ENCODE measurements at regions not wholly inside any gene's neighbourhood (a gene's known extent, or its start where the extent isn't known, plus 50 kb on each side); places are given as distances from the start of the nearest gene placed in this dataset.

DNA sequence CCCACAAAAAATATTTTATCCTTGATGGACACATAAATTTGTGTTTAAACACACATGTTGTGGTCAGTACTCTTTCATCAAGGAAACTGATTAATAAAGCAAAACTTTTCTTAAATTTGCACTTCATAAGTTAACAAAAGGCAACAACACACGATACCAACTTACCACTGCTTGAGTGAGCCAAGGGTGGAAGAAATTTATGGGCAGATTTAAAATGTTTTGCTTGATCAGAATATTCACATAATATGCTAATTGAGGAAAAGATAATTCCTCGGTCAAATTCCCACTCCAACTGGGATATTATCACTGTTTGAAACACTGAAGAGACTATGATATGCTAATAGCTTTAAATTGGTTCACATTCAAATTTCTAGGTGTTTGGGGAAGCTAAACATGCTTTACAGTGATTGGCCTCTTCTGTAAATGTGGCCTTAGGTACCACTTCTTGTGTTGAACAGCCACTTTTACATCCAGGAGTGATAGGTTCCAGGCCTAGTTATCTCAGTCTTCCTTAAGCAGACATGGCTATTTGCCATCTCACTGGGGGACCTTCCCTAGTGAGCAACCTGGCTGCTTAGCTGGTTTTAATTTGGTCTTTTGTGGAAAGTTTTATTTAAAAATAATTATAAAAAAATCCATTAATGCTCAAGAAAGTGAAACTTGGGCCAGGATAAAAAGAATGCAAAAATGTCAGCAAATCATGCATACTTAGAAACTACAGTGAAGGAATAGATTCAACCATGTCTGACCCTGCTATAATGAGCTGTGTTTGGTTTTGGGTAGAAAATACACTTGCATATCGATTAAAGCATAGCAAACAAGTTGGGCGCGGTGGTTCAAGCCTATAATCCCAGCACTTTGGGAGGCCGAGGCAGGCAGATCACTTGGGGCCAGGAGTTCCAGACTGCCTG is 221.2 kb upstream of the MAP3K7 start:
- no peak for DNase-seq

DNA sequence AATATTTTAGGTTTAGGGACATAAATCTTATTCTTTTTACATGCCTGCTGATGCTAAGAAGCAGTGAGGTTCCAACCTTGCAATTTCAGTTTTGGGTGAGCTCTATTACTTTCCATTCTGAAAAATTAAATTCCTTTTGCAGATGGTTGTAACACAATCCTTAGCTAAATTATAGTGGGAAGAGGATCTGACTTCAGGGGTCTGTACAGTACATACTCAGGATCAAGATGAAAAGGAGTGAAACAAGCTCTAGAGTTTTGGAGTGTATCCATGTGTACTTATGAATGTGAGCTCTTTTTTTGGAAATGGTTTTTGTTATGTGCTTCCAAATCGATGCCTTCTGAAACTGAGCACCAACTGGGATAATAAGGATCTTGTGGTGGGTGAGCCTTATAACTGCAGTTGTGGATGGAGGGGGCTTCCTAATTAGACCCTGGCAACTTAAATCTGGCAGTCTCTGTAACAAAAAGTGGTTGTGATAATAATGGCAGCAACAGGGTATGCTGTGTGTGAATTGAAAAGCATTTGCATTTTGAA is 218.8 kb upstream of the MAP3K7 start:
- DNase-seq, result no peak

DNA sequence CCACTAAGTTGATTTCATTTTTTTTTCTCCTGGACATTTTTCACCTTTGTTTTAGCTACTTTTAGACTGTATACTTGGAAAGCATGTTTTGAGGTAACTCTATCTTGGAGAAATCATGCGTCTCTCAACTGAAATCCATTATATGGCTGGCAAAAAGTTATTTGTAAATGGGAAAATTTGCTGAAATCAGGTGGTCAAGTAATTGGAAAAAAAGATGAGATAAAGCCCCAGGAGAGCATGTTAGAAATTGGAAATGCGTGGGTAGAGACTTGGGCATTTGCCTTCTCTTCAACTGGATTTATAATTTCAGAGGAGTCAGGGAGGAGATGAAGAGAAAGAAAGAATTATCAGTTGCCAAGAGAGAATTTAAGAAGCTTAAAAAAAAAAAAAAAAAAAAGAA is 217.1 kb upstream of the MAP3K7 start:
- no peak for DNase-seq

DNA sequence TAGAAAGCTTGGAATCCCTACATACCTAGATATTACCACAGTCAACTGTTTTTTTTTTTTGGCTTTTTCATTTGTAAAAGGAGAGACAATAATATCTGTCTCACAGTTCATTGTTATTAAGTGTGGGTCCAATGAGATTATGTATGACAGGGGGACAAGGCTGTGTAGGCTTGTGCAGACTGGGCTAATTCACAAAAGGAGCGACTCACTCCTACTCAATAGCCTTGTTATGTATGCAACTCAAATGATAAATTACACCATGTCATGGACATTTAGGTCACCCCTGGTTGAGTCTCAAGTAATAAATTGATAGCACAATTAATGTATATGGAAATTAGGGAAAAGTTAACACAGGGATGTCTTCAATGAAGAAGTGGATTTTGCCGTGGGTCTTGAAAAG is 208.2 kb upstream of the MAP3K7 start:
- no peak for DNase-seq

DNA sequence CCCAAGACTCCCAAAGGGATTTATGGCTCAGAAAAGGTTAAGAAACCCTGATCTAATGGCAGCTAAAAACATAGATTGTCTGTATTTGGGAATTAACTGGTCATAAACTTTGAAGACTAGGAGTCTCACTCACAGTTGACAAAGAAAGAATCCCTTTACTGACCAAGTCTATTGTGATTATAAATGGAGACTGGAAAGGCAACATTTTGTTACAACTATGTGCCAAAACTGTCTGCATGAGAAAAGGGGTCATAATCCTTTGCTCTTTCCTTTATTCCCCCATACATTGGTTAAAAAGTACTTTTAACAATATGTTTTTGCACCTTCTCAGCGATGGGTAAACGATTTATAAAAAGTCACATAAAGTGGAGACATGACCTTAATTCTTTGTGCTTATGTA is 206.9 kb upstream of the MAP3K7 start:
- DNase-seq, result no peak

DNA sequence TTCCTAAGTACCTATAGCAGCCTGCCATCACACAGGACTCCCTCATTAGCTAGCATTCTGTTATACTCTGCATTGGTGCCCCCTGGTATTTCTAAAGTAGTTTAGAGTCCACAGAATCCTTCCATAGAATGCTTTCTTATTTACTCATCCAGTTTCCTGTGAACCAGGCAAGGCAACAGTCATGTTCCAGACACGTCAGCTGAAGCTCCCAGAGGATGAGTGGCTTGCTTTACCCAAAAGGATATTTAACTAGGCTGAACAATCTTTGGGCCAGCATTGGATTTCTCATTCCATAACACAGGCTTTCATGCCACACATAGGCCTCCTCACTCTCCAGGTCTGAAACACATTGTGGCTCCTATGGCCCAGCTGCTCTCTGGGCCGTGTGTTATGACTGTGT is 203.8 kb upstream of the MAP3K7 start:
- DNase-seq, result no peak

DNA sequence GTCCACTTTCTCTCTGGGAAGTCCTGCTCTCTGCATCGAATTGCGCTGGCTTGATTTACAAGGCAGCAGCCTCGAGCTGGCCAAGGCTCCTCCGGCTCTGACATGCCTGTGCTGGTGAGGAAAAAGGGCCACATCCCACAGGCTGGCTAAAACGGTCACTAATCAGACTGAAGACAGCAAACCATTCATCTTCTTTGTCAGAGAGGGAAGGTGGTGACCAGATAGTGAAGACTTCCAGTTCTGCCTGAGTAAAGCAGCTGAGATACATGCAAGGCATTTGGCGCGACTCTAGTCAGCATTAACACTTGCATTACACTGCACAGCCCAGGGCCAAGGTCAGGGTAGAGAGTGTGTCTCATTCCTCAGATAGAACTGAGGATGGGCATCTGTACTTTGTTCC is 203.2 kb upstream of the MAP3K7 start:
- no peak for DNase-seq

DNA sequence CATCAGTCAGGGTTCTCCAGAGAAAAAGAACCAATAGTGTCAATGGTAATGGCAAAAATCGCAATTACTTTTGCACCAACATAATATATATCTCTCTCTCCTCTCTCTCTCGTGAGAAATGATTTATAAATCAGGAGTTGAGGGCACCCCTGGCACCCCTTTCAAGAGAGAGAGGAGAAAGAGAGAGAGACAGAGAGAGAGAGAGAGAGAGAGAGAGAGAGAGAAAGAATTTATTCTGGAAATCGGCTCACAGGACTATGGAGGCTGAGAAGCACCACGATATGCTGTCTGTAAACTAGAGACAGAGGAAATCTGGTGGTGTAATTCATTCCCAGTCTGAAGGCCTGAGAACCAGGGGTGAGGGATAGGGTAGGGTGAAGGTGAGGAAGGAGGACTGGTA is 201.9 kb upstream of the MAP3K7 start:
- DNase-seq, result no peak

DNA sequence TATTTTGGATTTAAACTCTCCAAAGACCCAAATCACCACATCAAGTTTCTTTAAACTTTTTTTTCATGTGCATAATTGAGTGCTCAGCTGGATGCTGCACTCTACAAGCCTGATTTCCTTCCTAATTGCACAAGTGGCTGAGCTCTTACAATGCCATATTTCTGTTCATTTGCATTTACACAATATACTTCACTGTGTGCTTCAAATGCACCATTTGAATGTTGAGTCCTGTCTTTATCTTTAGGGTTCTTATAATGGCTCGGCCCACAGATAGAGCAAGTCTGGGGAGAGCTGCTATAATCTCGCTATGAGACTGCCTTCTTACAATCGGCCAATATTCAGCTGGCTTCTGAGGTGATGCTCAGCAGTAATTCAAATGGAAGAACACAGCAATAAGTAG is 200.6 kb upstream of the MAP3K7 start:
- DNase-seq, result peak; percentile 68

DNA sequence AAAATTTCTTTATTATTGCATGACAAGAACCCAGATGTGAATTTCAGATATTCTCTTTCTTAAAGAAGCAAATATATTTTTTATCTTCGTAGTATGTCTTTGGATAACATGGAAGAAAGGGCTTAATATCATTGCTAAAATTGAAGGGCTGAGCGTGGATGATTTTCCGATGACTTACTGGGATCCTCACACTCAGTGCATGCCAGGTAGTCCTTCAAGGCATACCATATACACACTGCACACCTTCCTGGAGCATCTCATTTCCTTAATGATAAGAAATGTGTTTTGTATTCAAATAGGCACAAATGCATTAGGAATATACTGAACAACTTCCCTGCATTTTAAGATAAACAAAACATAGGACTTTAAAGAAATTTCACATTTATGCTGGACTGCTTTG is 193.9 kb upstream of the MAP3K7 start:
- DNase-seq, result no peak

DNA sequence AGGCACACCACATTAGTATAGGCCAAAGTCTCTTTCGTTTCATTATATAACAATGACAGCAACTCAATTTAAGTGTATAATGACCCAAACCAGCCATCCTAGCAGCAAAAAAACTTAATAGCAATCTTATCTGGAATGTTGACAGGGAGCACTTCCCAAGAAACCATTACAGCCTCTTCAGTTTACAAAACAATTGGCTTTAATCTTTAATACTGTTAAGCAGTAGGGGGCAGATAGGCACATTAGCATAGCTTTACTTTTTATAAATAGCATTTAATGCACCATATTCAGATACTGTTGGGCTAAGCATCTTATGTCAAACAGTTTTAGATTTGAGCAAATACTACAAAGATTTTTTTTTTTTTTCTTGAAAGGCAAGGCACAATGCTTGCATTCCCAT is 193.3 kb upstream of the MAP3K7 start:
- no peak for DNase-seq

DNA sequence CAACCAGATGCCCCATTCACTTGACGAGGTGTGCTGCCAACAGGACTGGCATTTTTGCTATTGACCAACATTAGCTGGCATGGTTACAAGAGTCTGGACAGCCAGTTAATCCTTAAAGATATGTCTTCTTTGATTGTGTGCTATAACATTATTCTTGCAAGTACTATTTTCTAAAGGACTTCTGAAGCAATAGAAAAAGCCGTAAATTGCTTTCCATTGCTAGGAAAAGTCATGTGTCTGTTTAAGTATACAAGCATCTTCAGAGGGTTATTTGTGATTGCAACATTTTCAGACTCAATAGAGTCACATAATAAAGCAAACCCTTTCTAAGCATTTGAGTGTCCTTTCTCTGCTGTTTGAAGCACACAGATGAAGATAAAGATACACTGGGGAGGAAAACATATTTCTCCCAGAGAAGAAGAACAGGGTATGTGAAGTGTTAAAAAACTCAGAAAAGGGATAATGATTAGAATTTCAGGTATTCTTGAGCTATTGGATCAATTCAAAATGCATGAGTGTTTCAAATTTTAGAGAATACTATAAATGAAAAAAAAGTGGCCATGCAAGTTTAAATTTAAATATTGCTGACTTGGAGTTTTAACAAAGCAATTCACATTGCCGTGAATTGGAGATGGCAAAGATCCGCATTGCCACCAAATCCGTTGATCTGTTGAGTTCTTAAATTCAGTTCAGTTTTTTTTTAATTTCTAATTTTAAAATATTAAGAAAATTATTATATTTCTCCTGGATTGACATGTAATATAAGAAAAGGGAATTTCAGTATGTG is 191.7 kb upstream of the MAP3K7 start:
- DNase-seq, result no peak

DNA sequence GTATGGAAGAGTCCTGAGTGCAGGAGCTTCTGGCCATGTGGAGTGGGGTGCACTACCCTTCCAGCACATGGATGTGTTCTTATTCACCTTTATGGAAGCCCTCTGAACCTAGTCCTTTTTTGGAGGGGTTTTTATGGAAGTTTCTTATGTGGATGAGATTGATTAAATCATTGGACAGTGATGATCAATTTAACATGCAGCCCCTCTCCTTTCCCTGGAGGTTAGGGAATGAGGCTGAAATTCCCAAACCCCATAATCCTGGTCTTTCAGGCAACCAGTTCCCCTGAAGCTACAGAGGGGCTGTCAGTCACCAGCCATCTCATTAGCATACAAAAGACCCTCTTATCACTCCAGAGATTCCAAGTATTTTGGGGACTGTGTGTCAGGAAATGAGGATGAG is 183.9 kb upstream of the MAP3K7 start:
- DNase-seq, result no peak

DNA sequence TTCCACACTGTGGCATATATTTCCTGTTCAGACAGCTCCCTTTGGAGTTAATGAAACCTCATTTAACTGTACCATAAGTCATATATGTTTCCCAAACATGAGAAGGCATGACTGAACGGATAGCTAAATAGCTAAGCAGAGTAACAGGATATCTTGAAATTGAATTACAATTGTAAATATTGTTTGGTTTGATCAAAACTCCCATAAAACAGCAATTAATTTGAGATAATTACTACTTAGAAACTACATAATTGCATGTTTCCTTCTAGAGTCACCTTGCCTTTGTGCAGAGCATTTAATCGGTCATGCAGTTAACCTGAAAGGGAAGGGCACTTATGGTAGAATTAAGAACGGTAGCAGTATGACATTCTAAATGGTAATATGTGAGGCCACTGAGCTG is 179.0 kb upstream of the MAP3K7 start:
- peak; percentile 31 for DNase-seq

DNA sequence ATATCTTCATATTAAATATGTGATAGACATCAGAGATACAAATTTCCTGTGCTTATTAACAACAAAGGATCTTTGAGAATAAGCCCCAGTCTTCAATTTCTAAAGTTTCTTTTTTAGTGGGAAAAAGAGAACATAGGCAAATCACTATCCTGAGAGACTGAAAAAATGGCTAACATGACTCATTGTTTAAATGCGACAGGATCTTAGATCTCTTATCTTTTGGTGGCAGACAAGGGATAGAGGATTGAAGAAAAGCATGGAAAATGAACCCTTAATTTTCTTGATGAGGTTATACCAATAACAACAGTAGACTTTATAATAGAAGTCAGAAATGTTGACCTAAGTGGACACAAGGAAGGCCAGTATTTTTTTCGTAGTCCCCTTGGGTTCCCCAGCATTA is 178.6 kb upstream of the MAP3K7 start:
- DNase-seq, result no peak

DNA sequence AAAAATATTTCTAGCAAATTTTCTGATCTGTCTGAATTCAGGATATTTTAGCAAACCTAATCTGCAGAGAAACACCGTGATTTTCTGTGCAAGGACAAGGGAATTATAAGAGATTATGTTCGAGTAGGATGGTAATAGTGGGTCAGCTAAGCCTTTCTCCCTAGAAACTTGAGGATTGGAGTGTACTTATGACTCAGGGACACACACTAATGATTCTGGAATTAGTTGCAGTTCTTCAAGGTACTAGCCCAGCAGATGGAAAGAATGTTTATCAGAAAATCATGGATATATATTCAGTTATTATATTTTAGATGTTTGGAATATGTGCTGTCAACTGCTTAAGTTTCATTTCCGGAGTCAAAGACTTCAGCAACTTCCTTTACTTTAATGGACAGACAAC is 177.1 kb upstream of the MAP3K7 start:
- no peak for DNase-seq

DNA sequence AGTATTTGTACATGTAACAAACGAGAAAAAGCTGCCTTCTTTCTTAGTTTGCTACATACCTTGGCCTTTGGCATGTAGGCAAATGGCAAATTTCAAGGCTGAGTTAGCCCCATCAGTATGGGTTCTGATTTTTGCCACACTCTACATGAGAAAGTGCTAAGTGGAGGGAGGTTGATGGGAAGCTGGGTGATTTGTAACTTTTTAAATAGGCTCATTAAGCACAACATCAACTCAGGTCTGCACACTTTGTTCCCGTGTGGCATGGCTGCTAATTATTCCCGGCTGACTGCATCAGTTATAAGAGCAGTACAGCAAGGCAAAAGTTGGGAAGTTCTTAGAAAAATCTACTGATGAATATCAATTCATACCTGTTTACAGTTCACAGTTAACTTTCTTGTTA is 172.8 kb upstream of the MAP3K7 start:
- no peak for DNase-seq

DNA sequence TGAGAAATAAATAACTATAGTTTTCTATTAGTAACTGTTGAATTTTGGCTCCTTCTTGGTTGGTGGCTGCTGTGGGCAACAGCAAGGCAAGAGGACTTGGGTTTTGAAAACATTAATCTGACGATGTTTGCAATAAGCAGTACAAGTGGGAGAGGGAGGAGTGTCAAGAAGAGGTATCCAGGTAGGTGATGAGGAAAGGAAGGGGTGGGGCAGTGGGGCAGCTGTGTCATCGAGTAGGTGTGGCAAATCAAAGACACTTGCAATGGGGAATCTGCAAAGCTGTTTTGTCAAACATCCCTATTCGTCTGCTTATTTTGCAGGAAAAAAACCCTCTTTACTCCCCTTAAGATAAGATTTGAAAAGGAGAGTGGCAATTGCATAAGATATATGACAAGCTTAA is 171.9 kb upstream of the MAP3K7 start:
- no peak for DNase-seq

DNA sequence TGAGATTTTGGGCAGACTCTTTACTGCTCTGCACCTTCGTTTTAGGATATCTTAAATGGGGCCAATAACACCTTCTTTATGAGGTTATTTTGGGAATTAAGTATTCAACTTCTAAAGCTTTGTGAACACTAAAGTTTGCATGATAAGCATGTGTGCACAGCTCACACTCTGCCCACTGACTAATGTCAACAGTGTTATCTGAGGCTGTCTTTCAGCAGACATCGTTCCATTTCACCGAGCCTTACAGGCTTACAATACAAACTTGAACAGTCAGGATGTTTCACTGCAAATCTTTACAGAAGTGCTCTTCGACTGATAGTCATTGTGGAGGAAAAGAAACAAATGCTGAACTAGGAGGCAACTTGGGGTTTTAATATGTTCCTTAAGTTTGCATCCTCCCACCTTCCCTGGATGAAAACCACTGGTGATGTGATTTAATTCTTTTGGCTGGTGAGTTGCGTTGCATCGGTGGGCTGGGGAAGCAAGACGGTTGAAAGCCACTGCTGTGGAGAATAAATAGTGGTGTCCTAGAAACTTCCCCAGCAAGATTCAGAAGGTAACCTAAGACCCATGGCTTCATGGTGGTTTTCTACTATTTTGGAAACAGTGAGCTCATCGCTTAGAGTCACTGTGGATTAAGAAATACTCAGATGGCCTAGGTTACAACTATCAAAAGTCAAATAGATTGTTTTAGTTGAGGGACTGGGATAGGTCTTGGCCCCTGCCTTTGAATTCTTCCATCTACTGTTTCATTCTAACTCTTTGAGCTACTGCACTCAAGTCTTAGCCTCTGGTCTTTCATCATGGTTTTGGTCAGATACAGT is 167.2 kb upstream of the MAP3K7 start:
- no peak for DNase-seq

DNA sequence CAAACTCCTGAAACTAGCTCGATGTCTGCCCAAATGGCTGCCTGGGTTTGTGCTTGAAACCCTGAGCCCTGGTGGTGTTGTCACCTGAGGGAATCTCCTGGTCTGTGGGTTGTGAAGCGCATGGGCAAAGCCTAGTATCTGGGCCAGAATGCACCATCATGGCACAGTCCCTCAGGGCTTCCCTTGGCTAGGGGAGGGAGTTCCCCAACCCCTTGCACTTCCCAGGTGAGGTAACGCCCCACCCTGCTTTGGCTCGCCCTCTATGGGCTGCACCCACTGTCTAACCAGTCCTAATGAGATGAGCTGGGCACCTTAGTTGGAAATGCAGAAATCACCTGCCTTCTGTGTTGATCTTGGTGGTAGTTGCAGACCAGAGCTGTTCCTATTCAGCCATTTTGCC is 152.9 kb upstream of the MAP3K7 start:
- DNase-seq, result no peak

DNA sequence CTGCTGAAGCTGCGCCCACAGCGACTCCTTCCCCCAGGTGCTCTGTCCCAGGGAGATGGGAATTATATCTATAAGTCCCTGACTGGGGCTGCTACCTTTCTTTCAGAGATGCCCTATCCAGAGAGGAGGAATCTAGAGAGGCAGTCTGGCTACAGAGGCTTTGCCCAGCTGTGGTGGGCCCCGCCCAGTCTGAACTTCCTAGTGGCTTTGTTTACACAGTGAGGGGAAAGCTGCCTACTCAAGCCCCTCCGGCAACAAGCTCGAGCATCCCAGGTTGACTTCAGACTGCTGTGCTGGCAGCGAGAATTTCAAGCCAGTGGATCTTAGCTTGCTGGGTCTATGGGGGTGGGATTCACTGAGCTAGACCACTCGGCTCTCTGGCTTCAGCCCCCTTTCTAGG is 152.5 kb upstream of the MAP3K7 start:
- no peak for DNase-seq

DNA sequence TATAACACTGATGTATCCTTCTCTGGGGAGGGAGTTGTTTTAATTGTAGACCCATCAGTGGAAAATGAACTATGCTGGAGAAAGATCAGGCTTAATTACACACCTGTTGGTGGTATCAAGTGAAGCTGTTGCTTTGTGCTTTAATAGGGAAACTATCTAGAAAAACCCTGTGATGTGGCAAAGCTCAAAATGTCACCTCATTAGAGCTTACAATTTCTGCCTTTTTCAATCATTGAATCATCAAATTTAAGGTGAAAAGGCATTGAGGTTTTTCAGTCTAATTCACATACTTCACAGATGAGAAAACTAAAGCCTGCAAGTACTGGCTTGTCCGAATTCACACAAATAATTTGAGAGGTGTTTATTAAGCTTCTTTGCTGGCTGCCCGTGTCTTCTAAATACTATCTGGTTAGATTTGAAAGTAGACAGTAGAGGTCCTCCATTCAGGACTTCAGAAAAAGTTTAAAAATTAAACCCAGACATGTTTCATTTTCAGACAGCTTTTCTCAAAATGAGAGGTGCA is 143.3 kb upstream of the MAP3K7 start:
- DNase-seq, result no peak

DNA sequence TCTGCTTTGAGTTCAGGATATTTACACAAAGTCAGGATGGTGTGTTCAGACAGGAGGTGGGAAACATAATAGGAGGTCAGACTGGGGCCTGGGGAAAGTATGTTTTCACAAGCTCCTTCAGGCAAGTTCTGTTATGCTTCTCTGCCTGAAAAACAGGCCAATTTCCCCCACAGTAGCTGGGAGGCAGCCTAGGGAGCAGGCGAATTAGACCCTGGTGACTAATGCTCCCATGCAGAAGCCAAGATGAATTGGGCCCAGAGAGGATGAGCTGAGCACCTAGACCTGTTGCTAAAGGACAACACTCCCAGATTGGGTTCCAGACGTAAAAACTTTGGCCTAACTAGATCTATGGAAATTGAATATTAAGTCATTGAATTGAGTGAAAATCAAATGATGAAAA is 142.2 kb upstream of the MAP3K7 start:
- DNase-seq, result no peak
